ENCODE measurements at regions not wholly inside any gene's neighbourhood (a gene's known extent, or its start where the extent isn't known, plus 50 kb on each side); places are given as distances from the start of the nearest gene placed in this dataset.

DNA sequence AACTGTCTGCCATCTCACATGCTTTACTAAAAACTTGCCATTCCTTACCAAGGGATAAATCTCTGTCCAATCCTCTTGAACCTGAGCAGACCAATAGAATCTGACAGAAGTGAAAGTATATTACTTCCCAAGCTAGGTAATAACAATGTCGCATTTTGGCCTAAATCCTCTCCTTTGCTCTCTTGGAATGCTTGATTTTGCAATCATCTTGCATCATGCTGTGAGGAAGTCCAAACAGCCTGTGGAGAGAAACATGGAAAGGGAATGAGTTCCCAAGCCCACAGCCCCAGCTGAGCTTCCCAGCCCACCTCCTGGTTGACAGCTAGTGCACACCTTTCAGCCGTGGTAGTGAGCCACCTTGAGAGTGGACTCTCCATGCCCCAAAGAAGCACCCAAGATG, 540.6 kb downstream of the STK39 start:
- no peak overlapping the region for H3K4me3 ChIP-seq (replicated peaks; ENCODE audit: low read depth, low read length)
- no peak for TF ChIP-seq CTCF (IDR thresholded peaks at IDR 0.05; ENCODE audit: low read depth, low read length, missing control alignments)
- no peak for DNase-seq (ENCODE audit: extremely low read depth, low read depth)

DNA sequence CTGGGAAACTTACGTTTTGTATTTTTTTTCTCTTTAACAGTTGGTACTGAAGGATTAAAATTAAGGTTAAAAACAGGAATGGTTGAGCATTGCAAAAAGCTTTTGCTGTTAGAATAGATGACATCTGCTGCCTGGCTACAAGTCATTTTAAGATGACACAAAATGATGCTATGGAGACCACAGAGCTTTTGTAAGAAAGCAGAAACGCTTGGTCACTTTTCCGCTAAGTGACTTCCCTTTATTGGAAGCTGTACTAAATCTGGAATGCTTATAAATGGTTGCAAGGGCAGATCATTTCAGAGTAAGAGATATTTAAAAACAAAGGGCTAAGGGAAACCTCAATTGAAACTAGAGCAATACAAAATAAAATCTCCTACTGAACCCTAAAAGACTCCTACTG, 544.0 kb downstream of the STK39 start:
- DNase-seq (ENCODE audit: extremely low read depth, low read depth), result no peak
- no peak for TF ChIP-seq CTCF (IDR thresholded peaks at IDR 0.05; ENCODE audit: low read depth, low read length, missing control alignments)
- no peak overlapping the region for H3K4me3 ChIP-seq (replicated peaks; ENCODE audit: low read depth, low read length)

GRCh38 chr2:167702227-167702626, 545.2 kb downstream of the STK39 start:
- H3K4me3 ChIP-seq (replicated peaks; ENCODE audit: low read depth, low read length), result no peak overlapping the region
- no peak for TF ChIP-seq CTCF (IDR thresholded peaks at IDR 0.05; ENCODE audit: low read depth, low read length, missing control alignments)
- no peak for DNase-seq (ENCODE audit: extremely low read depth, low read depth)

DNA sequence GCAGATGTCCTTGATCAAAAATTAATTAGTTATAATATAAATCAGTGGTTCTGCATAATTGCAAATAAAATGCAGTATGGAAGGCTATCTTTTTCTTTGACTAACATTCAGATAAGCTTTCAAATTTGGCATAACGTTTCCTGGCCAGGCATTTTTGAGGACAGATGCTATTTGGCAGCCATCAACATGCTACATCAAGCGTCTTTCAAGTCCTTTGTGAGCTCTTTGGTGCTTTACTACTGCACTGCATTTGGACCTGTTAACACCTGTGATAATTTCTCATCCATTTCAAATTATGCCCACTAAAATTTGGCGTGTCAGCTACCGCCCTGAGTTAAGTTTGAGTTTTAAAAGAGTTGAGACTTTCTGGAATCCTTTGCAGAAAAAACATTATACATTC, 545.7 kb downstream of the STK39 start:
- no peak for DNase-seq (ENCODE audit: extremely low read depth, low read depth)
- no peak overlapping the region for H3K4me3 ChIP-seq (replicated peaks; ENCODE audit: low read depth, low read length)
- no peak for TF ChIP-seq CTCF (IDR thresholded peaks at IDR 0.05; ENCODE audit: low read depth, low read length, missing control alignments)

GRCh38 chr2:167697948-167698347, 549.4 kb downstream of the STK39 start:
- no peak overlapping the region for H3K4me3 ChIP-seq (replicated peaks; ENCODE audit: low read depth, low read length)
- DNase-seq (ENCODE audit: extremely low read depth, low read depth), result no peak
- no peak for TF ChIP-seq CTCF (IDR thresholded peaks at IDR 0.05; ENCODE audit: low read depth, low read length, missing control alignments)

- H3K4me3 ChIP-seq (replicated peaks; ENCODE audit: low read depth, low read length), result no peak overlapping the region
- TF ChIP-seq CTCF (IDR thresholded peaks at IDR 0.05; ENCODE audit: low read depth, low read length, missing control alignments), result no peak
- DNase-seq (ENCODE audit: extremely low read depth, low read depth), result no peak
Measured at GRCh38 chr2:167697194-167697593, 550.2 kb downstream of the STK39 start.

DNA sequence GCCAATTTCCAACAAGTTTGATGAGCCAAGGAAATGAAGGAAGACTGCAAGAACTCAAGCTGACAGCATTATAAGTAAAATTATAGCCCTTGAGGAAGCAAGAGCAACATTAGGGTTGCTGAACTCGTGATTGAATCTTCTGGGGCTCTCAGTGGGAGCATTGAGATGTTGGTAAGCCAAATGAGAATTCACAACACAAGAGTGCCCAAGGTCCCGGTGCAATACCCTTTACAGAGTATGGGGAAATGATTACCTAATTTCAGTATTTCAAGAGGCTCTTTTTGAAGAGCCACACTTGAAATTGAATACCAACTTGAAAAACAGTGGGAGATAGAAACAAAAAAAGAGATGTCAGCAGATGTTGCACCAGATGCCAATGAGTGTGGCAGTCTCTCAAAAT, 554.5 kb downstream of the STK39 start:
- no peak for DNase-seq (ENCODE audit: extremely low read depth, low read depth)
- no peak overlapping the region for H3K4me3 ChIP-seq (replicated peaks; ENCODE audit: low read depth, low read length)
- TF ChIP-seq CTCF (IDR thresholded peaks at IDR 0.05; ENCODE audit: low read depth, low read length, missing control alignments), result no peak
